SK-N-SH (cell line): ENCODE measurements at regions not wholly inside any gene's neighbourhood (a gene's known extent, or its start where the extent isn't known, plus 50 kb on each side); places are given as distances from the start of the nearest gene placed in this dataset.

Source experiments
- CTCF ChIA-PET: fragments of 300-600, 350-600 bp; formaldehyde crosslinking; extraction: SDS; loops from one replicate; lab custom pipeline; 2021; lab: Yijun Ruan, JAX
- POLR2A ChIA-PET: fragments of 350-600 bp; sonication (Branson Sonifier 250); formaldehyde crosslinking; extraction: SDS; loops from one replicate; lab custom pipeline; 2020; ENCODE audit warnings: antibody characterized with exemption, inconsistent platforms; lab: Yijun Ruan, JAX
- DNase-seq: peaks from one replicate; pipeline ENCODE4 v3.0.0; 2012
- H2AFZ ChIP-seq: fragments of 200-600 bp; sonication (generic); 2 replicates; pipeline ENCODE4 v1.8.1; 2016; ENCODE audit warnings: antibody characterized with exemption, mild to moderate bottlenecking, low read depth
- H3F3A ChIP-seq: fragments of 200-600 bp; sonication (generic); replicated peaks from 2 replicates; pipeline ENCODE3; 2016; ENCODE audit warnings: antibody characterized with exemption, mild to moderate bottlenecking; ENCODE audit not compliant: insufficient read depth
- H3K27ac ChIP-seq, 2 experiments: fragments of 200-500 bp in 1 of 2; fragments of 200-600 bp in 1 of 2; sonication (Bioruptor generic) in 1 of 2; sonication (generic), shearing (Covaris generic) in 1 of 2; 2 replicates each; pipeline versions ENCODE4 v1.5.1 to v1.6.1; 2014 to 2016; ENCODE audit warnings: low read depth in 2 of 2, inconsistent platforms in 1 of 2, low read length in 1 of 2, mild to moderate bottlenecking in 1 of 2, mixed read lengths in 1 of 2
- H3K27me3 ChIP-seq: fragments of 200-600 bp; sonication (generic), shearing (Covaris generic); 2 replicates; pipeline ENCODE4 v1.6.1; 2016; ENCODE audit warnings: mixed run types; ENCODE audit not compliant: insufficient read depth
- H3K36me3 ChIP-seq, 2 experiments: fragments of 200-500 bp in 1 of 2; fragments of 200-600 bp in 1 of 2; sonication (Bioruptor generic) in 1 of 2; sonication (generic) in 1 of 2; replicated peaks in 1 of 2; 2 replicates each; pipeline versions ENCODE3 to v1.5.1; 2014 to 2016; ENCODE audit warnings: low read length in 1 of 2, mild to moderate bottlenecking in 1 of 2; ENCODE audit not compliant: insufficient read depth in 2 of 2, control insufficient read depth in 1 of 2
- H3K4me1 ChIP-seq, 2 experiments: fragments of 200-500 bp in 1 of 2; fragments of 200-600 bp in 1 of 2; sonication (Bioruptor generic) in 1 of 2; sonication (generic), shearing (Covaris generic) in 1 of 2; 2 replicates each; pipeline versions ENCODE4 v1.5.1 to v1.6.1; 2014 to 2016; ENCODE audit warnings: low read depth in 1 of 2, low read length in 1 of 2, mixed run types in 1 of 2; ENCODE audit not compliant: insufficient read depth in 2 of 2, control insufficient read depth in 1 of 2
- H3K4me2 ChIP-seq: fragments of 200-600 bp; sonication (generic), shearing (Covaris generic); 2 replicates; pipeline ENCODE4 v1.6.1; 2017; ENCODE audit warnings: mixed run types
- H3K4me3 ChIP-seq, 2 experiments: fragments of 200-500 bp in 1 of 2; fragments of 200-600 bp in 1 of 2; sonication (Bioruptor generic) in 1 of 2; sonication (generic), shearing (Covaris generic) in 1 of 2; 2 replicates each; pipeline versions ENCODE4 v1.5.1 to v1.8.1; 2014 to 2016; ENCODE audit warnings: low read depth in 2 of 2, inconsistent platforms in 1 of 2, low read length in 1 of 2, mild to moderate bottlenecking in 1 of 2, mixed read lengths in 1 of 2, moderate library complexity in 1 of 2
- H3K79me2 ChIP-seq: fragments of 200-600 bp; sonication (generic); 2 replicates; pipeline ENCODE4 v1.8.1; 2017; ENCODE audit warnings: mild to moderate bottlenecking; ENCODE audit not compliant: insufficient read depth
- H3K9ac ChIP-seq: fragments of 200-600 bp; sonication (generic); 2 replicates; pipeline ENCODE4 v1.6.1; 2017; ENCODE audit warnings: mixed run types
- H3K9me2 ChIP-seq: fragments of 200-600 bp; sonication (generic); 2 replicates; pipeline ENCODE4 v1.6.1; 2017; ENCODE audit warnings: mixed run types
- H3K9me3 ChIP-seq: fragments of 200-600 bp; sonication (generic); 2 replicates; pipeline ENCODE4 v1.6.1; 2017; ENCODE audit warnings: mixed run types, mild to moderate bottlenecking, moderate library complexity
- H4K20me1 ChIP-seq: fragments of 200-600 bp; sonication (generic); 2 replicates; pipeline ENCODE4 v1.6.1; 2017; ENCODE audit warnings: mild to moderate bottlenecking, mixed run types; ENCODE audit not compliant: insufficient read depth
- FOSL2 ChIP-seq: IDR thresholded peaks from 2 replicates; pipeline ENCODE4 v1.4.0; 2012; ENCODE audit warnings: low read depth, mild to moderate bottlenecking, moderate library complexity, borderline replicate concordance
- MXI1 ChIP-seq: IDR thresholded peaks from 2 replicates; pipeline ENCODE4 v1.6.1; 2012; ENCODE audit warnings: mild to moderate bottlenecking, low read depth, low read length, improper control_type of control experiment
- NFIC ChIP-seq: IDR thresholded peaks from 2 replicates; pipeline ENCODE4 v1.4.0; 2012; ENCODE audit warnings: borderline replicate concordance
- NRF1 ChIP-seq: IDR thresholded peaks from 2 replicates; pipeline ENCODE4 v1.6.1; 2012; ENCODE audit warnings: low read depth, mild to moderate bottlenecking, low read length
- RCOR1 ChIP-seq: fragments of 150-350 bp; IDR thresholded peaks from 2 replicates; pipeline ENCODE4 v1.6.1; 2017; ENCODE audit warnings: antibody characterized with exemption, low read length
- RFX5 ChIP-seq: IDR thresholded peaks from 2 replicates; pipeline ENCODE4 v1.6.1; 2012; ENCODE audit warnings: mild to moderate bottlenecking, improper control_type of control experiment, low read length
- TCF12 ChIP-seq: IDR thresholded peaks from 2 replicates; pipeline ENCODE4 v1.4.0; 2012
- WGBS: methylation state at CpG from one replicate; pipeline ENCODE4 v1.1.6; 2017; ENCODE audit warnings: low lambda C conversion rate; 5-methylcytosine and 5-hydroxymethylcytosine counted together
- TF ChIP-seq, protein P1 (sequence below): IDR thresholded peaks from 2 replicates; pipeline ENCODE4 v1.6.1; 2012; ENCODE audit warnings: mild to moderate bottlenecking, low read depth, low read length, moderate library complexity
- TF ChIP-seq, protein P2 (sequence below): fragments of 150-350 bp; IDR thresholded peaks from 2 replicates; pipeline ENCODE4 v1.6.1; 2017; ENCODE audit warnings: antibody characterized with exemption, low read length, low read depth, borderline replicate concordance
- TF ChIP-seq, protein P3 (sequence below): IDR thresholded peaks from 2 replicates; pipeline ENCODE4; 2012
- TF ChIP-seq, protein P4 (sequence below): fragments of 200-600 bp; sonication (generic); IDR thresholded peaks from 2 replicates; pipeline ENCODE4 v1.6.1; 2017; ENCODE audit warnings: antibody characterized with exemption, mild to moderate bottlenecking, moderate library complexity
- TF ChIP-seq, protein P5 (sequence below): IDR thresholded peaks from 2 replicates; pipeline ENCODE4 v1.4.0; 2012; ENCODE audit warnings: low read depth
- TF ChIP-seq, protein P6 (sequence below): IDR thresholded peaks from 2 replicates; pipeline ENCODE4 v1.4.0; 2012; ENCODE audit warnings: low read depth, borderline replicate concordance

DNA sequence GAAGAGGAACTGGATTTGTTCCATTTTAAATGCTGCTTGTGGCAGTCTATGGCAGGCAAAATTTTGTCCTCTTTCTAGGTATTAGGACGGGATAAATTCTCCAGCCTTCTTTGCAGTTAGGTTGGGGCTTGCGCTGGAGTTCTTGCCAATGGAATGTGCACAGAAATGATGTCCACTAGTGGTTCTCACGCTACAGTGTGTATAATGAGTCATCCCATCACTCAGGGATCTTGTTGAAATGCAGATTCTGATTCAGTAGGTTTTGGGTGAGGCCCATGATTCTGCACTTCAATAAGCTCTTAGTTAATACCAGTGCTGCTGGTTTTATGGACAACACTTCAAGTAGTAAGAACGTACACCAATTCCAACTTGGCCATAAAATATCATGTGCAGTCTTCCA, 317.6 kb upstream of the KLF4 start:
- Histone ChIP-seq H4K20me1 (no peaks in the 10 kb centered on the region), H3F3A (no peaks in the 10 kb centered on the region), H3K27me3 (no peaks in the 10 kb centered on the region), H3K9ac (no peak overlapping the region), H3K4me3 (no peak overlapping the region), H3K9me2 (no peaks in the 10 kb centered on the region), H3K36me3 (no peaks in the 10 kb centered on the region), H2AFZ (no peak overlapping the region), H3K27ac (no peak overlapping the region), H3K4me2 (no peak overlapping the region), H3K4me1 (no peaks in the 10 kb centered on the region), H3K9me3 (no peaks in the 10 kb centered on the region), H3K79me2 (no peaks in the 10 kb centered on the region)
- TF ChIP-seq, protein P1, sequence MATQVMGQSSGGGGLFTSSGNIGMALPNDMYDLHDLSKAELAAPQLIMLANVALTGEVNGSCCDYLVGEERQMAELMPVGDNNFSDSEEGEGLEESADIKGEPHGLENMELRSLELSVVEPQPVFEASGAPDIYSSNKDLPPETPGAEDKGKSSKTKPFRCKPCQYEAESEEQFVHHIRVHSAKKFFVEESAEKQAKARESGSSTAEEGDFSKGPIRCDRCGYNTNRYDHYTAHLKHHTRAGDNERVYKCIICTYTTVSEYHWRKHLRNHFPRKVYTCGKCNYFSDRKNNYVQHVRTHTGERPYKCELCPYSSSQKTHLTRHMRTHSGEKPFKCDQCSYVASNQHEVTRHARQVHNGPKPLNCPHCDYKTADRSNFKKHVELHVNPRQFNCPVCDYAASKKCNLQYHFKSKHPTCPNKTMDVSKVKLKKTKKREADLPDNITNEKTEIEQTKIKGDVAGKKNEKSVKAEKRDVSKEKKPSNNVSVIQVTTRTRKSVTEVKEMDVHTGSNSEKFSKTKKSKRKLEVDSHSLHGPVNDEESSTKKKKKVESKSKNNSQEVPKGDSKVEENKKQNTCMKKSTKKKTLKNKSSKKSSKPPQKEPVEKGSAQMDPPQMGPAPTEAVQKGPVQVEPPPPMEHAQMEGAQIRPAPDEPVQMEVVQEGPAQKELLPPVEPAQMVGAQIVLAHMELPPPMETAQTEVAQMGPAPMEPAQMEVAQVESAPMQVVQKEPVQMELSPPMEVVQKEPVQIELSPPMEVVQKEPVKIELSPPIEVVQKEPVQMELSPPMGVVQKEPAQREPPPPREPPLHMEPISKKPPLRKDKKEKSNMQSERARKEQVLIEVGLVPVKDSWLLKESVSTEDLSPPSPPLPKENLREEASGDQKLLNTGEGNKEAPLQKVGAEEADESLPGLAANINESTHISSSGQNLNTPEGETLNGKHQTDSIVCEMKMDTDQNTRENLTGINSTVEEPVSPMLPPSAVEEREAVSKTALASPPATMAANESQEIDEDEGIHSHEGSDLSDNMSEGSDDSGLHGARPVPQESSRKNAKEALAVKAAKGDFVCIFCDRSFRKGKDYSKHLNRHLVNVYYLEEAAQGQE: no peak
- TF ChIP-seq RCOR1 (no peak), NRF1 (no peak), RFX5 (no peak), NFIC (no peak), TCF12 (no peak), MXI1 (no peak), FOSL2 (no peak)
- TF ChIP-seq, protein P2, sequence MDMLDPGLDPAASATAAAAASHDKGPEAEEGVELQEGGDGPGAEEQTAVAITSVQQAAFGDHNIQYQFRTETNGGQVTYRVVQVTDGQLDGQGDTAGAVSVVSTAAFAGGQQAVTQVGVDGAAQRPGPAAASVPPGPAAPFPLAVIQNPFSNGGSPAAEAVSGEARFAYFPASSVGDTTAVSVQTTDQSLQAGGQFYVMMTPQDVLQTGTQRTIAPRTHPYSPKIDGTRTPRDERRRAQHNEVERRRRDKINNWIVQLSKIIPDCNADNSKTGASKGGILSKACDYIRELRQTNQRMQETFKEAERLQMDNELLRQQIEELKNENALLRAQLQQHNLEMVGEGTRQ: no peak
- TF ChIP-seq, protein P3, sequence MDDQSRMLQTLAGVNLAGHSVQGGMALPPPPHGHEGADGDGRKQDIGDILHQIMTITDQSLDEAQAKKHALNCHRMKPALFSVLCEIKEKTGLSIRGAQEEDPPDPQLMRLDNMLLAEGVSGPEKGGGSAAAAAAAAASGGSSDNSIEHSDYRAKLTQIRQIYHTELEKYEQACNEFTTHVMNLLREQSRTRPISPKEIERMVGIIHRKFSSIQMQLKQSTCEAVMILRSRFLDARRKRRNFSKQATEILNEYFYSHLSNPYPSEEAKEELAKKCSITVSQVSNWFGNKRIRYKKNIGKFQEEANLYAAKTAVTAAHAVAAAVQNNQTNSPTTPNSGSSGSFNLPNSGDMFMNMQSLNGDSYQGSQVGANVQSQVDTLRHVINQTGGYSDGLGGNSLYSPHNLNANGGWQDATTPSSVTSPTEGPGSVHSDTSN: no peak
- TF ChIP-seq, protein P4, sequence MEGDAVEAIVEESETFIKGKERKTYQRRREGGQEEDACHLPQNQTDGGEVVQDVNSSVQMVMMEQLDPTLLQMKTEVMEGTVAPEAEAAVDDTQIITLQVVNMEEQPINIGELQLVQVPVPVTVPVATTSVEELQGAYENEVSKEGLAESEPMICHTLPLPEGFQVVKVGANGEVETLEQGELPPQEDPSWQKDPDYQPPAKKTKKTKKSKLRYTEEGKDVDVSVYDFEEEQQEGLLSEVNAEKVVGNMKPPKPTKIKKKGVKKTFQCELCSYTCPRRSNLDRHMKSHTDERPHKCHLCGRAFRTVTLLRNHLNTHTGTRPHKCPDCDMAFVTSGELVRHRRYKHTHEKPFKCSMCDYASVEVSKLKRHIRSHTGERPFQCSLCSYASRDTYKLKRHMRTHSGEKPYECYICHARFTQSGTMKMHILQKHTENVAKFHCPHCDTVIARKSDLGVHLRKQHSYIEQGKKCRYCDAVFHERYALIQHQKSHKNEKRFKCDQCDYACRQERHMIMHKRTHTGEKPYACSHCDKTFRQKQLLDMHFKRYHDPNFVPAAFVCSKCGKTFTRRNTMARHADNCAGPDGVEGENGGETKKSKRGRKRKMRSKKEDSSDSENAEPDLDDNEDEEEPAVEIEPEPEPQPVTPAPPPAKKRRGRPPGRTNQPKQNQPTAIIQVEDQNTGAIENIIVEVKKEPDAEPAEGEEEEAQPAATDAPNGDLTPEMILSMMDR: no peak
- TF ChIP-seq, protein P5, sequence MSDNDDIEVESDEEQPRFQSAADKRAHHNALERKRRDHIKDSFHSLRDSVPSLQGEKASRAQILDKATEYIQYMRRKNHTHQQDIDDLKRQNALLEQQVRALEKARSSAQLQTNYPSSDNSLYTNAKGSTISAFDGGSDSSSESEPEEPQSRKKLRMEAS: no peak
- TF ChIP-seq, protein P6, sequence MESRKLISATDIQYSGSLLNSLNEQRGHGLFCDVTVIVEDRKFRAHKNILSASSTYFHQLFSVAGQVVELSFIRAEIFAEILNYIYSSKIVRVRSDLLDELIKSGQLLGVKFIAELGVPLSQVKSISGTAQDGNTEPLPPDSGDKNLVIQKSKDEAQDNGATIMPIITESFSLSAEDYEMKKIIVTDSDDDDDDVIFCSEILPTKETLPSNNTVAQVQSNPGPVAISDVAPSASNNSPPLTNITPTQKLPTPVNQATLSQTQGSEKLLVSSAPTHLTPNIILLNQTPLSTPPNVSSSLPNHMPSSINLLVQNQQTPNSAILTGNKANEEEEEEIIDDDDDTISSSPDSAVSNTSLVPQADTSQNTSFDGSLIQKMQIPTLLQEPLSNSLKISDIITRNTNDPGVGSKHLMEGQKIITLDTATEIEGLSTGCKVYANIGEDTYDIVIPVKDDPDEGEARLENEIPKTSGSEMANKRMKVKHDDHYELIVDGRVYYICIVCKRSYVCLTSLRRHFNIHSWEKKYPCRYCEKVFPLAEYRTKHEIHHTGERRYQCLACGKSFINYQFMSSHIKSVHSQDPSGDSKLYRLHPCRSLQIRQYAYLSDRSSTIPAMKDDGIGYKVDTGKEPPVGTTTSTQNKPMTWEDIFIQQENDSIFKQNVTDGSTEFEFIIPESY: no peak
- WGBS: 16% methylated on average over 4 of the region's 4 CpGs
- POLR2A ChIA-PET: no interaction called here
- no peak for DNase-seq
- CTCF ChIA-PET: interaction anchor here (0.8 kb wide), 1 partner anchor 8 kb away, joined by 3 read pairs; no protein-coding TSS in a partner anchor
